Activated CD8-positive, alpha-beta T cell treated with anti-CD3 and anti-CD28 coated beads for 36 hours (primary cell): ENCODE measurements at regions not wholly inside any gene's neighbourhood (a gene's known extent, or its start where the extent isn't known, plus 50 kb on each side); places are given as distances from the start of the nearest gene placed in this dataset.

Experiments used
- ATAC-seq: fragments of 200-7000 bp; cut with Tn5 transposase; one replicate; pipeline ENCODE4 v1.10.0; 2021; ENCODE audit warnings: mild to moderate bottlenecking, moderate library complexity
- CTCF ChIA-PET: fragments of 350-600 bp; sonication (Branson Sonifier 250); formaldehyde crosslinking; loops from one replicate; lab custom pipeline; 2021; ENCODE audit warnings: antibody characterized with exemption; lab: Charles Lee
- POLR2A ChIA-PET: fragments of 350-600 bp; sonication (Branson Sonifier 250); formaldehyde crosslinking; loops from one replicate; lab custom pipeline; 2021; ENCODE audit warnings: antibody characterized with exemption; lab: Charles Lee
- DNase-seq: peaks from one replicate; pipeline ENCODE4 v3.0.0-alpha.2; 2020
- H3K27ac Mint-ChIP-seq: one replicate; pipeline ENCODE4 v1.8.0; 2021; ENCODE audit warnings: mild to moderate bottlenecking, mixed read lengths
- H3K27me3 Mint-ChIP-seq: one replicate; pipeline ENCODE4 v1.8.0; 2021; ENCODE audit warnings: mixed read lengths
- H3K36me3 Mint-ChIP-seq: one replicate; pipeline ENCODE4 v1.8.0; 2021; ENCODE audit warnings: low read depth, mixed read lengths
- H3K4me1 Mint-ChIP-seq: one replicate; pipeline ENCODE4 v1.8.0; 2021; ENCODE audit warnings: low read depth, mixed read lengths
- H3K4me3 Mint-ChIP-seq: one replicate; pipeline ENCODE4 v1.8.0; 2021; ENCODE audit warnings: mild to moderate bottlenecking, moderate library complexity, mixed read lengths
- H3K9me3 Mint-ChIP-seq: one replicate; pipeline ENCODE4 v1.8.0; 2021; ENCODE audit warnings: mixed read lengths
- intact Hi-C: fragments of 100-400 bp; cut with micrococcal nuclease; formaldehyde crosslinking; loops from one replicate; pipeline ENCODE4 v1.10.0; 2022
- TF ChIP-seq, protein P1 (sequence below): fragments of 200-600 bp; IDR thresholded peaks from one replicate; pipeline ENCODE4 v1.8.0; 2022; ENCODE audit warnings: antibody characterized with exemption, mild to moderate bottlenecking

DNA sequence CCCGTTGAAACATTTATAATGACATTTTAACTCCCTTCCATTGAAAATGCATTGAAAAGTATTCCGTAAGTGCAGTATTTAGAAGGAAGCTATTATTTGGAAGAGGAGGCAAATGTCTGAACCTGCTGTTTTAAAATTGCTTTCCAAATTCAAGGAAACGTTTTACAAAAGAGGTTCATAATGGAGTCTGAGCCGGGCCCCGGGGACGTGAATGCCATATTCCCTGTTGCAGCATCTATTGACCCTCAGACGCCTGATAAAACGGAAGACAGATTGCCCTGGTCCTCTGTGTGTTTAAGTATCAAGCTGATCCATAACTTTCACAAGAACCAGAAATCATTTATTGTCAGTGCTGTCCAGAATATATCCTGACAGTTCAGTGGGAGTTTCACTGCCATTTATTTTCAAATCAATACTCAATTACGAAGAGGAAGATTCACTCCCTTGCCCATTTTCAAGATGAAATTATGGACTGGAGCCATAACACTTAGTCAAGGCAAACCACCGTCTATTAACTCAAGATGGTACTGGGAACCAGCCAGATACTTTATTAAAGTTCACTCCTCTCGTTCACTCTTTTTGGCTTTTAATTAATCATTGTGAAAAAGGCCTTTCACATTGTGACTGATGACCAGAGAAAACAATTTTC is 435.7 kb upstream of the PFKP start:
- ATAC-seq (no peak), DNase-seq (no peak)
- Mint-ChIP-seq H3K9me3 (no peaks in the 10 kb centered on the region), H3K27ac (no peak overlapping the region), H3K27me3 (no peaks in the 10 kb centered on the region), H3K4me1 (no peaks in the 10 kb centered on the region), H3K36me3 (no peaks in the 10 kb centered on the region), H3K4me3 (no peak overlapping the region)
- intact Hi-C loops: no loop called here
- ChIA-PET CTCF (no interaction called here), POLR2A (no interaction called here)
- TF ChIP-seq, protein P1, sequence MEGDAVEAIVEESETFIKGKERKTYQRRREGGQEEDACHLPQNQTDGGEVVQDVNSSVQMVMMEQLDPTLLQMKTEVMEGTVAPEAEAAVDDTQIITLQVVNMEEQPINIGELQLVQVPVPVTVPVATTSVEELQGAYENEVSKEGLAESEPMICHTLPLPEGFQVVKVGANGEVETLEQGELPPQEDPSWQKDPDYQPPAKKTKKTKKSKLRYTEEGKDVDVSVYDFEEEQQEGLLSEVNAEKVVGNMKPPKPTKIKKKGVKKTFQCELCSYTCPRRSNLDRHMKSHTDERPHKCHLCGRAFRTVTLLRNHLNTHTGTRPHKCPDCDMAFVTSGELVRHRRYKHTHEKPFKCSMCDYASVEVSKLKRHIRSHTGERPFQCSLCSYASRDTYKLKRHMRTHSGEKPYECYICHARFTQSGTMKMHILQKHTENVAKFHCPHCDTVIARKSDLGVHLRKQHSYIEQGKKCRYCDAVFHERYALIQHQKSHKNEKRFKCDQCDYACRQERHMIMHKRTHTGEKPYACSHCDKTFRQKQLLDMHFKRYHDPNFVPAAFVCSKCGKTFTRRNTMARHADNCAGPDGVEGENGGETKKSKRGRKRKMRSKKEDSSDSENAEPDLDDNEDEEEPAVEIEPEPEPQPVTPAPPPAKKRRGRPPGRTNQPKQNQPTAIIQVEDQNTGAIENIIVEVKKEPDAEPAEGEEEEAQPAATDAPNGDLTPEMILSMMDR: no peak

DNA sequence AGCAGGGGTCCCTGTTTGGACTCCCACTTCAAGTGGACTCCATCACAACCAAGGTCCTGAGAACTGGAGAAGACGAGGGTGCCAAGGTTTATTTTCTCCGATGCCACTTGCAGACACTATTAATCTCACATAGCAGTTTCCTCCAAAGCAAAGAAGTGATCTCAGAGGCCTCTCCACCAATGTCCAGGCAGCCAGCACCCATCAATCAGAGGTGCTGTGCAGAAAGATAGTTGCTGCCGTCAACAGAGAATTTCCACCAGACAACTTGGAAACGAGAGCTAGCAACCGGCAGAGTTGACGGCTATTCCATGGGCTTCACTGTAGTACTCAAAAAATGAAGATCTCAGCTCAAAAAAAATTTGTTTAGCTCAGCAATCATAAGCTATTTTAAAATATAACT is 438.6 kb upstream of the PFKP start:
- no peak overlapping the region for H3K4me3 Mint-ChIP-seq
- DNase-seq (no peak), ATAC-seq (no peak)
- no peaks in the 10 kb centered on the region for H3K4me1 Mint-ChIP-seq
- CTCF ChIA-PET: no interaction called here
- POLR2A ChIA-PET: no interaction called here
- H3K9me3 Mint-ChIP-seq: no peaks in the 10 kb centered on the region
- TF ChIP-seq, protein P1: no peak
- intact Hi-C loops: no loop called here
- H3K36me3 Mint-ChIP-seq: no peaks in the 10 kb centered on the region
- no peaks in the 10 kb centered on the region for H3K27me3 Mint-ChIP-seq
- H3K27ac Mint-ChIP-seq: no peak overlapping the region

GRCh38 chr10:2627969-2628368 is 439.4 kb upstream of the PFKP start:
- Mint-ChIP-seq H3K9me3 (peaks cover 2% of the 10 kb centered on the region), H3K36me3 (no peaks in the 10 kb centered on the region), H3K4me3 (no peak overlapping the region), H3K27ac (no peak overlapping the region), H3K27me3 (peaks cover 2% of the 10 kb centered on the region), H3K4me1 (no peaks in the 10 kb centered on the region)
- TF ChIP-seq, protein P1: no peak
- intact Hi-C loops: no loop called here
- POLR2A ChIA-PET: no interaction called here
- CTCF ChIA-PET: no interaction called here
- no peak for ATAC-seq
- no peak for DNase-seq

- ChIA-PET CTCF (no interaction called here), POLR2A (no interaction called here)
- Mint-ChIP-seq H3K4me1 (no peaks in the 10 kb centered on the region), H3K27me3 (peaks cover 2% of the 10 kb centered on the region), H3K9me3 (peaks cover 2% of the 10 kb centered on the region), H3K4me3 (no peak overlapping the region), H3K27ac (no peak overlapping the region), H3K36me3 (no peaks in the 10 kb centered on the region)
- intact Hi-C loops: no loop called here
- TF ChIP-seq, protein P1: no peak
- DNase-seq: no peak
- ATAC-seq: no peak
Observed at GRCh38 chr10:2625094-2625493, 442.3 kb upstream of the PFKP start.

DNA sequence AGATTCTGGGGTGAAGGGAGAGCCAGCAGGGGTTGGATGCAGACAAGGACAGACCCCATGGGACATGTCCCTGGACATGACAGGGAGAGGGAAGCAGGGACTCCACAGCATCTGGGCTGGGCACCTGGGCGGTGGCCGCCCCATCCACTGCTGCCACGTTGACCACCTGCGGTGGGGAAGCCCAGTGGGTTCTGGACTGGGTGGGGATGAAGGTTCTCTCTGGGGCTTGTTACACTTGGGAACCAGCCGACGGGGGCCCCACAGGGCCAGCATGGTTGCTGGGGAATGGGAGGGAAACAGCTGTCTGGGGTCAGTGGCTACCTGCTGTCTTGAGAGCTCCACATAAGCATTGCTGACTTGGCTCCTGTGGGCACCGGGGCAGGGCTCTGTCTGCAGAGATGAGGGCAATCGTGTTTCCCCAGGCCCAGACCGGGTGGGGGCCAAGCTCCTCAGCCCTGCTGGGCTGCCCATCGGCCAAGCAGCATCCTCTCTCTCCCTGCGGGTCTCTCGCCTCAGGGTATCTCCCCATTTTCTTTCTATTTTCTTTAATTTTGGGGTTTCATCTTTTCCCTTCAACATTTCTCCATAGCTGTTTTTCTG is 443.6 kb upstream of the PFKP start:
- ATAC-seq (no peak), DNase-seq (no peak)
- Mint-ChIP-seq H3K27ac (no peak overlapping the region), H3K36me3 (no peaks in the 10 kb centered on the region), H3K27me3 (peaks cover 2% of the 10 kb centered on the region), H3K9me3 (peaks cover 2% of the 10 kb centered on the region), H3K4me3 (no peak overlapping the region), H3K4me1 (no peaks in the 10 kb centered on the region)
- intact Hi-C loops: no loop called here
- CTCF ChIA-PET: no interaction called here
- POLR2A ChIA-PET: no interaction called here
- TF ChIP-seq, protein P1: no peak
